Suprapubic skin (tissue), 3 donors: ENCODE measurements at regions not wholly inside any gene's neighbourhood (a gene's known extent, or its start where the extent isn't known, plus 50 kb on each side); places are given as distances from the start of the nearest gene placed in this dataset.

Experiments
- EP300 ChIP-seq: sonication (generic); formaldehyde crosslinking; IDR thresholded peaks from one replicate; pipeline ENCODE4 v1.6.1; 2017; ENCODE audit warnings: antibody characterized with exemption
- POLR2A ChIP-seq, 2 donors: fragments of 450-650 bp; IDR thresholded peaks; one replicate each; pipeline ENCODE4 v1.6.1; 2017; ENCODE audit warnings: antibody characterized with exemption in 2 of 2, mild to moderate bottlenecking in 2 of 2, moderate library complexity in 2 of 2
- TF ChIP-seq, protein P1 (sequence below), 2 donors: fragments of 200-600 bp in 1 of 2; fragments of 450-650 bp in 1 of 2; sonication (generic) in 1 of 2; IDR thresholded peaks; one replicate each; pipeline ENCODE4 v1.5.1; 2016 to 2019; ENCODE audit warnings: antibody characterized with exemption in 2 of 2, mild to moderate bottlenecking in 1 of 2, moderate library complexity in 1 of 2

DNA sequence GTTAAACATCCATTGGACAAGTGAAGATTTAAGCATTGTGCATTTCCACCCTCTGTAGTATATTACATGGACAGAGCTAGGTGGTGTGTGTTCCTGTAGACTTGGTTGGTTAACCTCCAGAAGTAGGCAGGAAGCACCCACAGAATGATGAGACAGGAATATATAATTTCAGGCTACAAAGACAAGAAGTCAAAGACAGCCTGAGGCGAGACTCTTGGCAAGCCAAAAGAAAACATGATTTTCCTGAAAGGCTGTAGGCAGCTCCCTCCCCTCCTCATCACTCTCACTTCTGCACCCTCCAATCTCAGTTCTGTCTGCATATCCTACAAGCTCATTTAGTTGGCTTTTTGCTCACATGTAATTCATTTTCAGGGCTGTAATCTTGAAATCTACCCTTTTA, 110.0 kb upstream of the SLC35B3 start:
- TF ChIP-seq POLR2A (IDR thresholded peaks at IDR 0.05) = no peak
- TF ChIP-seq, protein P1, sequence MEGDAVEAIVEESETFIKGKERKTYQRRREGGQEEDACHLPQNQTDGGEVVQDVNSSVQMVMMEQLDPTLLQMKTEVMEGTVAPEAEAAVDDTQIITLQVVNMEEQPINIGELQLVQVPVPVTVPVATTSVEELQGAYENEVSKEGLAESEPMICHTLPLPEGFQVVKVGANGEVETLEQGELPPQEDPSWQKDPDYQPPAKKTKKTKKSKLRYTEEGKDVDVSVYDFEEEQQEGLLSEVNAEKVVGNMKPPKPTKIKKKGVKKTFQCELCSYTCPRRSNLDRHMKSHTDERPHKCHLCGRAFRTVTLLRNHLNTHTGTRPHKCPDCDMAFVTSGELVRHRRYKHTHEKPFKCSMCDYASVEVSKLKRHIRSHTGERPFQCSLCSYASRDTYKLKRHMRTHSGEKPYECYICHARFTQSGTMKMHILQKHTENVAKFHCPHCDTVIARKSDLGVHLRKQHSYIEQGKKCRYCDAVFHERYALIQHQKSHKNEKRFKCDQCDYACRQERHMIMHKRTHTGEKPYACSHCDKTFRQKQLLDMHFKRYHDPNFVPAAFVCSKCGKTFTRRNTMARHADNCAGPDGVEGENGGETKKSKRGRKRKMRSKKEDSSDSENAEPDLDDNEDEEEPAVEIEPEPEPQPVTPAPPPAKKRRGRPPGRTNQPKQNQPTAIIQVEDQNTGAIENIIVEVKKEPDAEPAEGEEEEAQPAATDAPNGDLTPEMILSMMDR (IDR thresholded peaks at IDR 0.05) = no peak
- no peak for TF ChIP-seq EP300
